Activated naive CD4-positive, alpha-beta T cell treated with anti-CD3 and anti-CD28 coated beads, Interleukin-2, amount 10 ng/mL, durations not matched to agents 7 days and 5 days (primary cell): ENCODE measurements at regions not wholly inside any gene's neighbourhood (a gene's known extent, or its start where the extent isn't known, plus 50 kb on each side); places are given as distances from the start of the nearest gene placed in this dataset.

Experiments used
- CTCF ChIA-PET: fragments of 350-600 bp; sonication (Branson Sonifier 250); formaldehyde crosslinking; loops from one replicate; lab custom pipeline; 2021; ENCODE audit warnings: antibody characterized with exemption; lab: Charles Lee
- DNase-seq: peaks from one replicate; pipeline ENCODE4 v3.0.0-alpha.2; 2020
- H3K27ac Mint-ChIP-seq: one replicate; pipeline ENCODE4 v1.8.0; 2021; ENCODE audit warnings: mild to moderate bottlenecking, moderate library complexity, mixed read lengths
- H3K27me3 Mint-ChIP-seq: one replicate; pipeline ENCODE4 v1.8.0; 2021; ENCODE audit warnings: mild to moderate bottlenecking, mixed read lengths
- H3K36me3 Mint-ChIP-seq: one replicate; pipeline ENCODE4 v1.8.0; 2021; ENCODE audit warnings: mixed read lengths
- H3K4me1 Mint-ChIP-seq: one replicate; pipeline ENCODE4 v1.8.0; 2021; ENCODE audit warnings: mixed read lengths
- H3K4me3 Mint-ChIP-seq: one replicate; pipeline ENCODE4 v1.8.0; 2021; ENCODE audit warnings: mild to moderate bottlenecking, moderate library complexity, mixed read lengths
- H3K9me3 Mint-ChIP-seq: one replicate; pipeline ENCODE4 v1.8.0; 2021; ENCODE audit warnings: mixed read lengths

DNA sequence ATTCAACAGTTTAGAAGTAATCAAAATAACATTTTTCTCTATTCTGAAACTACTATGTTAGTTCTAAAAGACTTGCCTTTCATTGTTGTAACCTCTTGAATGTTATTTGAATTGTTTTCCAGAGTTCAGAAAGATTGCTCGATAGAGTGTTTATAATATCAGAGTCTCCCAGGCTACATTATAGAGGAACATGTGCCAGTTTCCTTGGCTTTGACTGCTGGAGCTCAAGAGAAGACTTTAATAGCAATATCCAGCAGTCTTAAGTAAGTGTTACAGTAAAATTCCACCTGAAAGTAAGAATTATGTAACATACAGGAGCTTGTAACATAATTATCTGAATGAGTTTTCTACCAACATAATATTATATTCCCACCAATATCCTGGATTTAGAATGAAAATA is 991.8 kb upstream of the ADGRB3 start:
- CTCF ChIA-PET = no interaction called here

DNA sequence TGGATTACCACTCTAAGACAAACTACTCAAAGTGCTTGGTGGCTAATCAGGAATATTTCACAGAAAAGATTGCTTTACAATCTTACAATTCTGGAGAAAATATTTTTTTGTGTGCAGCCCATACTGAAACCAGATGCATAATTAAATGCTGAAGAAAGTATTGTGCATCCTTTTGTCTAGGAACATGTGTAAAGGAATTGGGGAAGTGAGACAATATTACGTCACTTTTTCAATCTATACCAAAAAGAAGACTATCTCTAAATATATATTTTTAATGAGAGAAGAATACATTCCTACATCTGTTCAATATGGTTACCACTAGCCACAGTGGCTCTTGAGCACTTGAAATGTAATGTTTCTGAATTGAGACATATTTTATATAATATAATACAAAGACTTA is 992.5 kb upstream of the ADGRB3 start:
- Mint-ChIP-seq H3K27ac (no peak overlapping the region), H3K4me3 (no peak overlapping the region), H3K27me3 (no peaks in the 10 kb centered on the region), H3K4me1 (no peaks in the 10 kb centered on the region), H3K36me3 (no peaks in the 10 kb centered on the region), H3K9me3 (no peaks in the 10 kb centered on the region)
- CTCF ChIA-PET = no interaction called here
- DNase-seq = no peak

More for the DNA sequence above, 991.8 kb upstream of the ADGRB3 start:
- no peak for DNase-seq
- H3K9me3 Mint-ChIP-seq = no peaks in the 10 kb centered on the region
- no peaks in the 10 kb centered on the region for H3K4me1 Mint-ChIP-seq
- H3K27ac Mint-ChIP-seq = no peak overlapping the region
- H3K36me3 Mint-ChIP-seq = no peaks in the 10 kb centered on the region
- H3K27me3 Mint-ChIP-seq = no peaks in the 10 kb centered on the region
- no peak overlapping the region for H3K4me3 Mint-ChIP-seq

DNA sequence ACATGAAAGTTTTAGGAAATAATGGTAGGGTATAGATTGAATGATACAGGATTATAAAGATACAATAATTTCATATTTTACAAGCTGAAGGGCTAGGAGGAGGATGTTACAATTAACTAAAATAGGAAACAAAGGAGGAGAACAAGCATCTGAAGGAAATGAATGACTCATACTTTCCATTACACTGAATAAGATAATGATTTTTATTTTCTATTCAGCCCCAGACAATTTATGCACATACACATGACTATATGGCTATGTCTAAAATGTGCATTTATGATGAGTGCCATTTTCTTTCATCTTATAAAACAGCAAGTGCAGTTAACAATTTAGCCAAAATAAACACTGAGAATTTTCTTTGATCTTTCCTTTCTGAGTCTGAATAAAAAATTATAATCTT is 994.6 kb upstream of the ADGRB3 start:
- CTCF ChIA-PET = no interaction called here
- Mint-ChIP-seq H3K9me3 (no peaks in the 10 kb centered on the region), H3K4me1 (no peaks in the 10 kb centered on the region), H3K27me3 (no peaks in the 10 kb centered on the region), H3K27ac (no peak overlapping the region), H3K36me3 (no peaks in the 10 kb centered on the region), H3K4me3 (no peak overlapping the region)
- no peak for DNase-seq

DNA sequence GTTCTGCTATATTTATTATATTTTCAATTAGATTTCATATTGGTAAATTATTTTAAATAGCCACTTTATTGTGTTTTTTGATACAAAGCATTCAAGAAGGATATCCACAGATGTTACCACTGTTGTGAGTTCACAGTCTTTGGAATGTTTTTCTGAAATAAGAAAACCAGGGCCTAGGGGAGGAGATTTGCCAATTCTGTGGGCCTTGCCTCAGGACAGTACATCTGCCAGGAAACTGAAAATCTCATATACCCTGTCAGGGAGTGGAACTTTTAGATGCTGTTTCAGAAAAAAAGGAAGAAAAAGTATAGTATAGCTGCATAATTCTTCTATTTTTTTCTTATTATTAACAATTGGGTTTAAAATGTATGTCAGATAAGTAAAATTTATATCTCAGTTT is 995.9 kb upstream of the ADGRB3 start:
- Mint-ChIP-seq H3K4me3 (no peak overlapping the region), H3K9me3 (peaks cover 5% of the 10 kb centered on the region), H3K36me3 (no peaks in the 10 kb centered on the region), H3K4me1 (no peaks in the 10 kb centered on the region), H3K27ac (no peak overlapping the region), H3K27me3 (no peaks in the 10 kb centered on the region)
- no peak for DNase-seq
- CTCF ChIA-PET = no interaction called here

DNA sequence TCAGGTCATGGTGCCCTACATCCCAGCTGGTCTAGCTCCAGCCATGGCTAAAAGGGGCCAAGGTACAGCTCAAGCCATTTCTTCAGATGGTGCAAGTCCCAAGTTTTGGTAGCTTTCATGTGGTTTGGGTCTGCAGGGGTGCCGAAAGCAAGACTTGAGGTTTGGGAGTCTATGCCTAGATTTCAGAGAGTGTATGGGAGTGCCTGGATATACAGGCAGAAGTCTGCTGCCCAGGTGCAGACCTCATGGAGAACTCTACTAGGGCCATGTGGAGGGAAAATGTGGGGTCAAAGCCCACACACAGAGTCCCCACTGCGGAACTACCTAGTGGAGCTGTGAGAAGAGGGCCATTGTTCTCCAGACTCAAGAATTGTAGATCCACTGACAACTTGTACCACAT is 1000.9 kb upstream of the ADGRB3 start:
- Mint-ChIP-seq H3K4me3 (no peak overlapping the region), H3K27ac (no peak overlapping the region), H3K4me1 (no peaks in the 10 kb centered on the region), H3K36me3 (no peaks in the 10 kb centered on the region), H3K9me3 (peaks cover 9% of the 10 kb centered on the region), H3K27me3 (no peaks in the 10 kb centered on the region)
- DNase-seq = no peak
- CTCF ChIA-PET = no interaction called here

DNA sequence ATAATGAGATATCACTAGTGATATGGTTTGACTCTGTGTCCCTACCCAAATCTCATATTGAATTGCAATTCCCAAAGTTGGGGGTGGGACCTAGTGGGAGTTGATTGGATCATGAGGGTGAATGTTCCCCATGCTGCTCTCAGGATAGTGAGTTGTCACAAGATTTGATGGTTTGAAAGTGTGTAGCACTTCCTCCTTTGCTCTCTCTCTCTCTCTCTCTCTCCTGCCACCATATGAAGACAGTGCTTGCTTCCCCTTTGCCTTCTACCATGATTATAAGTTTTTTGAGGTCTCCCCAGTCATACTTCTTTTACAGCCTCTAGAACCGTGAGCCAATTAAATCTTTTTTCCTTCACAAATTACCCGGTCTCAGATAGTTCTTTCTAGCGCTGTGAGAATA is 1002.0 kb upstream of the ADGRB3 start:
- CTCF ChIA-PET = no interaction called here
- Mint-ChIP-seq H3K27ac (no peak overlapping the region), H3K9me3 (peaks cover 9% of the 10 kb centered on the region), H3K4me1 (no peaks in the 10 kb centered on the region), H3K27me3 (no peaks in the 10 kb centered on the region), H3K4me3 (no peak overlapping the region), H3K36me3 (no peaks in the 10 kb centered on the region)
- DNase-seq = no peak

DNA sequence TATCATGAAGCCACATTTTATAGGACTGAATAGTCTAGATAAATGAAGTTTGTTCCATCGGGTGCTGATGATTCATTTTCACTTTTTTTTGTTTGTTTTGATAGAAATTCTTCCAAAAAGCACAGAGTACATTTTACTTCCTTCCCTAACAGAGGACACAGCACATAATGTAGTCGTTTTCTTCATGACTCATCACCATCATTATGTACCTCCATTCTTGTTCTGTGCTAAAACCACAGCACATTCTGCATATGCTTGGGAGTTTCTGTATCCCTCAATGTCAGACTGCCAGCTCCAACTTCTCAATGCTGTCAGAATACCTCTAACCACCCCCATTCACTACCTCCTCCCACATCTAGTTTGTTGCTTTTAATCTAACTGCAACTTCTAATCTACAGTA is 1004.9 kb upstream of the ADGRB3 start:
- H3K27me3 Mint-ChIP-seq = no peaks in the 10 kb centered on the region
- H3K9me3 Mint-ChIP-seq = peaks cover 8% of the 10 kb centered on the region
- H3K36me3 Mint-ChIP-seq = no peaks in the 10 kb centered on the region
- DNase-seq = no peak
- H3K27ac Mint-ChIP-seq = no peak overlapping the region
- no peak overlapping the region for H3K4me3 Mint-ChIP-seq
- CTCF ChIA-PET = no interaction called here
- no peaks in the 10 kb centered on the region for H3K4me1 Mint-ChIP-seq

DNA sequence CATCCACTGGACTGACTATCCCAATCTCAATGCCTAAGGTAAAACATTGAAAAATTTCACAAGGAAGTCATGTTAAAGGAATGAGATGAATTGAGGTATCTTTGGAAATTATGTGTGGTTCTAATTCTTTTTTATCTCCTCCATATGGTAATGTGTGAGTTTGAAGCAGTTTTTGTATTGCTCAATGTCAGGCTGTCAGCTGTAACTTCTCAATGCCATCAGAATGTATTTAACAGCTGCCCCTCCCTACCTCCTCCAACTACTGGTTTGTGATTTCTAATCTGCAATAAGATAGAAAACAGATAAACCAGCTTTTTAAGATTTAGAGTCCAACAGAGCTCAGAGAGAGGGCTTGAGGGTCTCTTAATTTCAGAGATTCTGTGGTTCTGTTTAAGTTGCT is 1005.8 kb upstream of the ADGRB3 start:
- Mint-ChIP-seq H3K36me3 (no peaks in the 10 kb centered on the region), H3K27ac (no peak overlapping the region), H3K27me3 (no peaks in the 10 kb centered on the region), H3K4me1 (no peaks in the 10 kb centered on the region), H3K9me3 (peaks cover 5% of the 10 kb centered on the region), H3K4me3 (no peak overlapping the region)
- CTCF ChIA-PET = no interaction called here
- no peak for DNase-seq

DNA sequence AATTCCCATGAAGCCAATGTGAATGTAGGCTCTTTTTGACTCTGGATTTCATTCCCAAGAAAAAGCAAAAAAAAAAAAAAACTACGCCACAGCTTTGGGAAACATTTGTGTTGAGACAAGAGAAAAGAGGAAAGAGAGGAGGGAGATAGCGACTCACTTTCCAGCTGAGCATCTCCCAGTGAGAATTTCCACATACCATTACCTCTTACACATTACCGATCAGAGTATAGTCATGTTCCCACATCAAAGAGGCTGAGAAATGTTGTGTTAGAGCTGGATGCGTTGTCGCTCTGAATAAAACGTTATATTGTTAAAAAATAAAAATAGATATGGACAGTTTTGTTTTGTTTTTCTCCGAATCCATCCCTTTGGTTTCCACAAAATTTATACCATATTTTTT is 1019.3 kb upstream of the ADGRB3 start:
- peaks cover 9% of the 10 kb centered on the region for H3K9me3 Mint-ChIP-seq
- no peak overlapping the region for H3K27ac Mint-ChIP-seq
- DNase-seq = no peak
- H3K4me1 Mint-ChIP-seq = no peaks in the 10 kb centered on the region
- no peak overlapping the region for H3K4me3 Mint-ChIP-seq
- CTCF ChIA-PET = no interaction called here
- no peaks in the 10 kb centered on the region for H3K27me3 Mint-ChIP-seq
- no peaks in the 10 kb centered on the region for H3K36me3 Mint-ChIP-seq

DNA sequence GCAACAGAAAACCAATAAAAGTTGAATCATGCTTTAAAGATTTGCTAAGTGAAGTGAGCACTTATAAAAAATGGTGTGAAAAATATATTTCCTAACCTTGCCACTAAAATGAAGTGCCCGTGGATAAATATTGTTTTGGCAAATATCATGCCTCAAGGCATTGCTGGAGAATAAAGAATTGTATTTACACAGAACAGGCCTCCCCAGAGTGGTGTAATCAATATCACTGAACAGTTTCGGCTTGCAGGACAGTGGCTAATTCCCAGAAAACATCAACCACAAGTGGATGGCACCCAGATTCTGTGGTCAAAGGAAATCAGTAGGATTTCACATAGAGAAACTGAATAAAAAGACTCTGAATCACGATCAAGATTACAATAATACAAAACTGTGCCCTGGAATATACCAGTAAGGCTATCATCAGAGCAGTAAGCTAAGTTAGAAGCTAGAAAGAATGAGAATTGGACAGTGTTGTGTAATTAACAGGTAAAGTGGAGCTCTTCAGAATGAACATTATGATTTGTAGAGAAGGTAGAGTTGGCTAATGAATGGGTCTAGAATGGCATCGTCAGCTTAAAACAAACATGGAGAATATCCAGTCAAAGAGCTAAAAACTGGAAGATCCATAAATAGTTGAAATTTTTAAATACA is 1026.9 kb upstream of the ADGRB3 start:
- H3K4me3 Mint-ChIP-seq = no peak overlapping the region
- no peaks in the 10 kb centered on the region for H3K9me3 Mint-ChIP-seq
- H3K36me3 Mint-ChIP-seq = no peaks in the 10 kb centered on the region
- no peaks in the 10 kb centered on the region for H3K27me3 Mint-ChIP-seq
- no peak for DNase-seq
- CTCF ChIA-PET = no interaction called here
- H3K4me1 Mint-ChIP-seq = no peaks in the 10 kb centered on the region
- H3K27ac Mint-ChIP-seq = no peak overlapping the region

DNA sequence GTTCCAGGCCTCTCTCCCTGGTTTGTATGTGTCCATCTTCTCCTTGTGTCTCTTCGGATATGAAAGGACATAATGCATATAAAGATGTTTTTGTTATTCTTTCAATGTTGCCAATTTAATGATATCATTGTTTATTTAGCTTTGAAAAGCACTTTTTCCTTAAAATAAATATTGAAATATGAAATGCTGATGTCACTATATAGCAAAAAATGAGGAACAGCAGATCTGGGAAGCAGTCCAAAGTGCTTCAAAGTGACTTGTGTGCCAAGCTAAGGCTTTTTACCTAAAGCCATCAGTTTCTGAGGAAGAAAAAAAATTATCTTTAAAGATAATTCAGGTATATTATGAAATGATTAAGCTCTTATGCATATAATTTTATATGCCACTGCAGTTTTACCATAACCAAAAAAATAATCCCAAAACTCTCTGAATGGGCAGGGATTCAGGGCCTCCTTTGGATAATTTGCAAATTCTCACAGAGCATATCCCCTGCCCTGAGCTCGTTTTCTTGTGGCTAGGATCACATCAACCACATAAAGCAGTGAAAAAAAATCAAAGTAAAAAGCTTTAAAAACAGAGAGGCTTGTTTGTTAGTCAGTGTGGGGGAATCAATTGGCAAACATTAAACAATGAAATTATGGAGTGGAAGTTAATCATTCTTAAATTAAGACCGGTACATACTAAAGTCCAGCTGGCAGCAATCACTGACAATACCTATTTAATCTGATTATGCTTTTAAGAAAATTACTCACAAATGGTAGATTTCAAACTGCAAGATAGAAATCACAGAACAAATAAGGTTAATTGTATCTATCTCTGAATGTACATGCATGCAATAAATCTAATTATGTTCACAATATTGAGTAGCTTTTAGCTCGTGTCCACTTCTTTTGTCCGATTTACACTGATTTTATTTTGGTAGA is 1027.9 kb upstream of the ADGRB3 start:
- CTCF ChIA-PET = no interaction called here
- no peaks in the 10 kb centered on the region for H3K9me3 Mint-ChIP-seq
- no peak overlapping the region for H3K27ac Mint-ChIP-seq
- no peak for DNase-seq
- no peaks in the 10 kb centered on the region for H3K27me3 Mint-ChIP-seq
- H3K4me3 Mint-ChIP-seq = no peak overlapping the region
- no peaks in the 10 kb centered on the region for H3K4me1 Mint-ChIP-seq
- H3K36me3 Mint-ChIP-seq = no peaks in the 10 kb centered on the region

DNA sequence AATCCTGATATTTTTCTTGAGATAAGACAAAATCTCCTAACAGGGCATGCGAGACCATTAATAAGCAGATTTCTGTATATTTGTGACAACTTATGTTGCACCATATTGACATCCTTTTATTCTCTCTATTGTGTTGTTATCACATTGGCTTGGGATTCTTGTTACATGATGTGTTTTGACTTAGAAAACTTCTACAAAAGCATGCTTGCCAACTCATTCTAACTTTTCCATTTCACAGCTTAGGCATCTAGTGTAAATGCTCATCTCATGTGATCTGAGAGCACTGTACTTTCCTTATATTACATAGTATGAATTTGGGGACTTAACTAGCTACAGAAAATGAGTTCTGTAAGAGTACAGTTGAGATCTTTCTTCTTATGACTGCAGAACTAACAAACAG is 1040.7 kb upstream of the ADGRB3 start:
- Mint-ChIP-seq H3K27ac (no peak overlapping the region), H3K4me3 (no peak overlapping the region), H3K4me1 (no peaks in the 10 kb centered on the region), H3K36me3 (no peaks in the 10 kb centered on the region), H3K9me3 (no peaks in the 10 kb centered on the region), H3K27me3 (no peaks in the 10 kb centered on the region)
- DNase-seq = no peak
- CTCF ChIA-PET = no interaction called here

DNA sequence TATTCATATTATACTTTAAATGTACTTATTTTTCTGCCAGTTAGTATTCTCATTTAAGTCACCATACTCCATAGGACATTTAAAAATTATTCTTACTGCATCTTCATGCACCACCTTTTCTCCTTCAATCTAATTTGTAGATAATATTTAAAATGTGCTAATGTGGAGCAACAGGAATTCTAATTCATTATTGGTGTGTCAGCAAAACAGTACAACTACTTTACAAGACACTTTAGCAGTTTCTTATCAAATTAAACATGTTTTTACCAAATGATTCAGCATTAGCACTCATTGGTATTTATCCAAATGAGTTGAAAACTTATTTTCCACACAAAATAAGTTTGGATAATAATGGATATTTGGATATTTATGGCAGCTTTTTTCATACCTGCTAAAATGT is 1041.8 kb upstream of the ADGRB3 start:
- Mint-ChIP-seq H3K36me3 (no peaks in the 10 kb centered on the region), H3K27ac (no peak overlapping the region), H3K27me3 (no peaks in the 10 kb centered on the region), H3K9me3 (no peaks in the 10 kb centered on the region), H3K4me1 (no peaks in the 10 kb centered on the region), H3K4me3 (no peak overlapping the region)
- no peak for DNase-seq
- CTCF ChIA-PET = no interaction called here

DNA sequence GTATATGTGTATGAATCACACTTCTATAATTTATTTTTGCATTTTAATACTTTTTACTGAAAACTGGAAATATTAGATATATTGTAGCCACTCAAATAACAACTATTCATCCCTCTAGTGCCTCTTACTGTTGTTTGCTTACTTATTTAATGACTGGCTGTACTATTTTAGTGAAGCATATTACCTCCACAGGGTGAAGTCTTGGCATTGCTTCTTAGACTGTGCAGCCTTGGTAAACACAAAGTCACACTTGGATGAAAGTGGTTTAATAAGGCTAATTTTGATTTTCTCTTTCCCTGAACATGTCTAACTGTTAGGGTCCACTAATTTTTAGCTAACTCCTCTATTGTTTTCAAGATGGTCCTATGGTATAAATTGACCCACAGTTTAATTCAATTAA is 1043.2 kb upstream of the ADGRB3 start:
- CTCF ChIA-PET = interaction anchor here (0.5 kb wide), 1 partner anchor 111 kb away, joined by 3 read pairs; no protein-coding TSS in a partner anchor
- H3K36me3 Mint-ChIP-seq = no peaks in the 10 kb centered on the region
- H3K4me3 Mint-ChIP-seq = no peak overlapping the region

DNA sequence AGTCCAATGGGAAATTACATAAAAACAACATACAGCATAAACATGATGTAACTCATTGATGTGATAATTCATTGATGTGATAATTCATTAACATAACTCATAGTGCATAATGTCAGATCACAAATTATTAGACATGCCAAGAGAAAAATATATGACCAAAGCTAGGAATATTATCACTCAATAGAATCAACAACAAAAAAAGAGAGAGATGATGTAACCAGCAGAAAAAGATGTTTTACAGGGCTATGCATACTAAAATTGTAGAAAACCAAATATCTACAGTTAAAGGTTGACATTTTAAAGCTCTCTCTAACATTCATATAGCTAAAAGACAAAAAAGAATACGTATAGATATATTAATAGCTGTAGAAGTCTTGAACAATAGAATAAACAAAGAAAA is 1067.2 kb upstream of the ADGRB3 start:
- Mint-ChIP-seq H3K4me1 (no peaks in the 10 kb centered on the region), H3K4me3 (no peak overlapping the region), H3K27ac (no peak overlapping the region), H3K27me3 (no peaks in the 10 kb centered on the region), H3K36me3 (no peaks in the 10 kb centered on the region), H3K9me3 (peaks cover 3% of the 10 kb centered on the region)
- CTCF ChIA-PET = no interaction called here
- DNase-seq = no peak

More for the DNA sequence above, 1043.2 kb upstream of the ADGRB3 start:
- Mint-ChIP-seq H3K9me3 (no peaks in the 10 kb centered on the region), H3K27me3 (no peaks in the 10 kb centered on the region), H3K4me1 (no peaks in the 10 kb centered on the region), H3K27ac (no peak overlapping the region)
- DNase-seq = no peak
